Neural cell (in vitro differentiated cells): ENCODE measurements at regions not wholly inside any gene's neighbourhood (a gene's known extent, or its start where the extent isn't known, plus 50 kb on each side); places are given as distances from the start of the nearest gene placed in this dataset.

Experiments
- H2AFZ ChIP-seq: fragments of 200-600, 300-800 bp; sonication (generic), shearing (Covaris generic); 2 replicates; pipeline ENCODE4 v1.6.0; 2014; ENCODE audit warnings: low read depth, mild to moderate bottlenecking, antibody characterized with exemption, low read length, moderate library complexity
- H3F3A ChIP-seq: fragments of 200-600 bp; shearing (Covaris generic); 2 replicates; pipeline ENCODE4 v1.6.1; 2016; ENCODE audit warnings: mild to moderate bottlenecking, moderate library complexity, mixed read lengths, antibody characterized with exemption, low read length; ENCODE audit not compliant: insufficient read depth, poor library complexity, severe bottlenecking
- H3K27ac ChIP-seq: fragments of 200-600, 300-800 bp; sonication (generic), shearing (Covaris generic); 2 replicates; pipeline ENCODE4 v1.5.1; 2014; ENCODE audit warnings: mild to moderate bottlenecking, low read length, moderate library complexity
- H3K27me3 ChIP-seq: fragments of 300-800, 200-600 bp; sonication (generic), shearing (Covaris generic); 2 replicates; pipeline ENCODE4 v1.6.0; 2014; ENCODE audit warnings: mild to moderate bottlenecking, low read depth, low read length, moderate library complexity; ENCODE audit not compliant: insufficient read depth
- H3K36me3 ChIP-seq: fragments of 300-800, 200-600 bp; sonication (generic), shearing (Covaris generic); 2 replicates; pipeline ENCODE4 v1.5.1; 2014; ENCODE audit warnings: mild to moderate bottlenecking, antibody characterized with exemption, low read length, moderate library complexity; ENCODE audit not compliant: insufficient read depth
- H3K4me2 ChIP-seq: fragments of 300-800, 200-600 bp; sonication (generic), shearing (Covaris generic); 2 replicates; pipeline ENCODE4 v1.6.0; 2014; ENCODE audit warnings: mild to moderate bottlenecking, low read length
- H3K4me3 ChIP-seq: fragments of 300-800, 200-600 bp; sonication (generic), shearing (Covaris generic); 2 replicates; pipeline ENCODE4 v1.5.1; 2014; ENCODE audit warnings: mild to moderate bottlenecking, low read length, moderate library complexity
- H3K79me2 ChIP-seq: fragments of 200-600 bp; shearing (Covaris generic); replicated peaks from 2 replicates; pipeline ENCODE4 v1.6.0; 2014; ENCODE audit warnings: mild to moderate bottlenecking, low read length, moderate library complexity; ENCODE audit not compliant: insufficient read depth
- H3K9ac ChIP-seq: fragments of 300-800, 200-600 bp; sonication (generic), shearing (Covaris generic); 2 replicates; pipeline ENCODE4 v1.6.1; 2016; ENCODE audit warnings: mild to moderate bottlenecking, low read length, mixed read lengths
- H3K9me2 ChIP-seq: fragments of 200-600 bp; shearing (Covaris generic); 2 replicates; pipeline ENCODE4 v1.6.1; 2016; ENCODE audit warnings: mild to moderate bottlenecking, low read length, mixed read lengths; ENCODE audit not compliant: insufficient read depth
- H3K9me3 ChIP-seq: fragments of 200-600, 300-800 bp; sonication (generic), shearing (Covaris generic); 2 replicates; pipeline ENCODE4 v1.6.1; 2016; ENCODE audit warnings: mild to moderate bottlenecking, mixed run types, low read length, moderate library complexity, mixed read lengths
- H4K20me1 ChIP-seq: fragments of 200-600 bp; shearing (Covaris generic); 2 replicates; pipeline ENCODE4 v1.6.1; 2016; ENCODE audit warnings: mild to moderate bottlenecking, mixed run types; ENCODE audit not compliant: insufficient read depth
- CTCF ChIP-seq: fragments of 450-650 bp; IDR thresholded peaks from 2 replicates; pipeline ENCODE4 v1.5.1; 2014; ENCODE audit warnings: antibody characterized with exemption, mild to moderate bottlenecking, moderate library complexity; ENCODE audit not compliant: poor library complexity, severe bottlenecking
- EP300 ChIP-seq: fragments of 450-650 bp; conservative IDR thresholded peaks from 2 replicates; pipeline ENCODE4 v1.6.1; 2014; ENCODE audit warnings: antibody characterized with exemption, mild to moderate bottlenecking, moderate library complexity; ENCODE audit not compliant: poor library complexity, severe bottlenecking
- EZH2 ChIP-seq: fragments of 200-600, 300-800 bp; shearing (Covaris generic), sonication (generic); IDR thresholded peaks from 2 replicates; pipeline ENCODE4 v1.6.1; 2014; ENCODE audit warnings: antibody characterized with exemption, low read length, borderline replicate concordance, mild to moderate bottlenecking; ENCODE audit not compliant: insufficient read depth, poor library complexity, severe bottlenecking
- MXI1 ChIP-seq: fragments of 450-650 bp; conservative IDR thresholded peaks from 2 replicates; pipeline ENCODE4 v1.6.1; 2014; ENCODE audit warnings: antibody characterized with exemption, mild to moderate bottlenecking; ENCODE audit not compliant: poor library complexity, severe bottlenecking
- POLR2AphosphoS5 ChIP-seq: IDR thresholded peaks from 2 replicates; pipeline ENCODE4 v1.6.1; 2012
- RAD21 ChIP-seq: fragments of 450-650 bp; conservative IDR thresholded peaks from 2 replicates; pipeline ENCODE4 v1.6.1; 2014; ENCODE audit warnings: antibody characterized with exemption, mild to moderate bottlenecking, moderate library complexity
- REST ChIP-seq: IDR thresholded peaks from 2 replicates; pipeline ENCODE4 v1.6.1; 2012; ENCODE audit warnings: borderline replicate concordance
- SMC3 ChIP-seq: fragments of 450-650 bp; conservative IDR thresholded peaks from 2 replicates; pipeline ENCODE4 v1.6.1; 2014; ENCODE audit warnings: antibody characterized with exemption, mild to moderate bottlenecking, moderate library complexity; ENCODE audit not compliant: poor library complexity
- TAF1 ChIP-seq: IDR thresholded peaks from 2 replicates; pipeline ENCODE4 v1.6.1; 2012; ENCODE audit warnings: low read depth

GRCh38 chr13:105530468-105530867, 1005.0 kb downstream of the EFNB2 start:
- H2AFZ ChIP-seq, result no peak overlapping the region
- no peaks in the 10 kb centered on the region for H3K9me2 ChIP-seq
- no peak overlapping the region for H3K4me2 ChIP-seq
- no peak overlapping the region for H3K9ac ChIP-seq
- H3K79me2 ChIP-seq, result no peaks in the 10 kb centered on the region
- no peaks in the 10 kb centered on the region for H3K36me3 ChIP-seq
- no peak overlapping the region for H3K27ac ChIP-seq
- TF ChIP-seq MXI1 (no peak), EP300 (no peak), RAD21 (no peak), SMC3 (no peak), EZH2 (no peak), TAF1 (no peak), REST (no peak), CTCF (no peak), POLR2AphosphoS5 (no peak)
- no peaks in the 10 kb centered on the region for H3K27me3 ChIP-seq
- H4K20me1 ChIP-seq, result no peaks in the 10 kb centered on the region
- H3K9me3 ChIP-seq, result no peaks in the 10 kb centered on the region
- no peaks in the 10 kb centered on the region for H3F3A ChIP-seq
- no peak overlapping the region for H3K4me3 ChIP-seq

- TF ChIP-seq TAF1 (no peak), EP300 (peak; percentile 69), EZH2 (no peak), POLR2AphosphoS5 (peak; percentile 88), CTCF (no peak), MXI1 (no peak), RAD21 (peak; percentile 39), SMC3 (peak; percentile 25), REST (peak; percentile 29)
- H2AFZ ChIP-seq, result no peak overlapping the region
- no peaks in the 10 kb centered on the region for H3F3A ChIP-seq
- H3K4me2 ChIP-seq, result no peak overlapping the region
- H3K9ac ChIP-seq, result no peak overlapping the region
- no peaks in the 10 kb centered on the region for H4K20me1 ChIP-seq
- H3K36me3 ChIP-seq, result no peaks in the 10 kb centered on the region
- no peaks in the 10 kb centered on the region for H3K79me2 ChIP-seq
- H3K9me2 ChIP-seq, result no peaks in the 10 kb centered on the region
- no peak overlapping the region for H3K4me3 ChIP-seq
- H3K27ac ChIP-seq, result peak overlapping the region; percentile 48
- H3K27me3 ChIP-seq, result no peaks in the 10 kb centered on the region
- H3K9me3 ChIP-seq, result no peaks in the 10 kb centered on the region
Observed at GRCh38 chr13:105527127-105527526, 1008.3 kb downstream of the EFNB2 start.
